AG04450 (cell line): ENCODE measurements at regions not wholly inside any gene's neighbourhood (a gene's known extent, or its start where the extent isn't known, plus 50 kb on each side); places are given as distances from the start of the nearest gene placed in this dataset.

Source experiments
- CTCF ChIA-PET: fragments of 300-600, 350-600 bp; formaldehyde crosslinking; extraction: SDS; loops from one replicate; lab custom pipeline; 2022; ENCODE audit warnings: antibody characterized with exemption, inconsistent platforms; lab: Charles Lee
- POLR2A ChIA-PET: fragments of 350-600 bp; formaldehyde crosslinking; extraction: SDS; loops from one replicate; lab custom pipeline; 2021; ENCODE audit warnings: antibody characterized with exemption, inconsistent platforms; lab: Yijun Ruan, JAX
- DNase-seq: peaks from one replicate; pipeline ENCODE4 v3.0.0-alpha.2; 2011; ENCODE audit warnings: low read depth, low spot score
- H3K27ac ChIP-seq: one replicate; pipeline ENCODE4 v1.5.1; 2012; ENCODE audit warnings: low read depth, low read length, control low read depth
- H3K27me3 ChIP-seq: one replicate; pipeline ENCODE4 v1.6.0; 2012; ENCODE audit warnings: low read length; ENCODE audit not compliant: control insufficient read depth, insufficient read depth
- H3K4me3 ChIP-seq: 2 replicates; pipeline ENCODE4 v1.5.1; 2011; ENCODE audit warnings: mild to moderate bottlenecking, low read depth, low read length, control low read depth
- H3K9me3 ChIP-seq: 2 replicates; pipeline ENCODE4 v1.5.1; 2012; ENCODE audit warnings: low read length; ENCODE audit not compliant: control insufficient read depth, insufficient read depth
- CTCF ChIP-seq: IDR thresholded peaks from 2 replicates; pipeline ENCODE4 v1.5.1; 2011; ENCODE audit warnings: low read depth, low read length, control low read depth, inconsistent platforms

GRCh38 chr6:166014966-166015365, 152.7 kb downstream of the TBXT start:
- no peak overlapping the region for H3K4me3 ChIP-seq
- CTCF ChIA-PET = no interaction called here
- TF ChIP-seq CTCF = no peak
- no peaks in the 10 kb centered on the region for H3K27me3 ChIP-seq
- no peaks in the 10 kb centered on the region for H3K9me3 ChIP-seq
- POLR2A ChIA-PET = no interaction called here
- DNase-seq = no peak
- H3K27ac ChIP-seq = no peak overlapping the region

GRCh38 chr6:166010136-166010960, 157.3 kb downstream of the TBXT start:
- no peak overlapping the region for H3K27ac ChIP-seq
- DNase-seq = no peak
- no peaks in the 10 kb centered on the region for H3K27me3 ChIP-seq
- ChIA-PET POLR2A (no interaction called here), CTCF (no interaction called here)
- no peak for TF ChIP-seq CTCF
- peaks cover 3% of the 10 kb centered on the region; the same call in 1 of the 2 replicates for H3K9me3 ChIP-seq
- no peak overlapping the region for H3K4me3 ChIP-seq

GRCh38 chr6:166009385-166010031, 158.1 kb downstream of the TBXT start:
- CTCF ChIA-PET = no interaction called here
- peaks cover 10% of the 10 kb centered on the region for H3K9me3 ChIP-seq
- H3K27ac ChIP-seq = peak overlapping the region; percentile 11
- no peak for DNase-seq
- peak overlapping the region; percentile 66 for H3K4me3 ChIP-seq
- TF ChIP-seq CTCF = no peak
- no peaks in the 10 kb centered on the region for H3K27me3 ChIP-seq
- POLR2A ChIA-PET = no interaction called here

GRCh38 chr6:166008441-166009369, 158.9 kb downstream of the TBXT start:
- ChIA-PET CTCF (interaction anchor here (1.0 to 3.1 kb wide), 3 partner anchors 51 to 118 kb away, joined by 3 to 15 read pairs (median 3); no protein-coding TSS in a partner anchor), POLR2A (interaction anchor here (3.2 kb wide), 1 partner anchor 16 kb away, joined by 17 read pairs; no protein-coding TSS in a partner anchor)
- peak; percentile 29 for TF ChIP-seq CTCF

More at GRCh38 chr6:166008441-166009369, 158.9 kb downstream of the TBXT start:
- Histone ChIP-seq H3K4me3 (peak overlapping the region; percentile 66), H3K9me3 (peaks cover 11% of the 10 kb centered on the region), H3K27ac (peak overlapping the region; percentile 21), H3K27me3 (no peaks in the 10 kb centered on the region)
- no peak for DNase-seq
